Hematopoietic multipotent progenitor cell treated with erythropoietin and hydrocortisone succinate and interleukin-3 and kit ligand, for 6 days (in vitro differentiated cells): ENCODE measurements at regions not wholly inside any gene's neighbourhood (a gene's known extent, or its start where the extent isn't known, plus 50 kb on each side); places are given as distances from the start of the nearest gene placed in this dataset.
"Not testable (repeated sequence)": the region's sequence is repeated elsewhere in the genome, so short reads cannot be mapped to it uniquely, and the experiment has no call there.

Experiments used
- DNase-seq: peaks from one replicate; pipeline ENCODE4 v3.0.0-alpha.2; 2015

GRCh38 chr5:50343715-50344114, 97.4 kb downstream of the EMB start:
- DNase-seq, result no peak

GRCh38 chr5:50340757-50341156, 100.3 kb downstream of the EMB start:
- no peak for DNase-seq

- not testable (repeated sequence) for DNase-seq
These were observed 110.5 kb downstream of the EMB start for GRCh38 chr5:50330633-50331032.

- no peak for DNase-seq
These were observed 112.8 kb downstream of the EMB start for GRCh38 chr5:50328193-50328729.

GRCh38 chr5:50325237-50325832, 115.8 kb downstream of the EMB start:
- peak; percentile 62 for DNase-seq

GRCh38 chr5:50320131-50320749, 120.8 kb downstream of the EMB start:
- DNase-seq, result peak; percentile 6

GRCh38 chr5:50318220-50318619, 122.9 kb downstream of the EMB start:
- DNase-seq, result no peak

GRCh38 chr5:50306488-50306887, 134.6 kb downstream of the EMB start:
- not testable (repeated sequence) for DNase-seq

- no peak for DNase-seq
These were observed 138.1 kb downstream of the EMB start for GRCh38 chr5:50302815-50303490.

GRCh38 chr5:50301756-50302155, 139.3 kb downstream of the EMB start:
- no peak for DNase-seq

- no peak for DNase-seq
These were observed 140.2 kb downstream of the EMB start for GRCh38 chr5:50300878-50301277.

GRCh38 chr5:50299896-50300295, 141.2 kb downstream of the EMB start:
- no peak for DNase-seq

- DNase-seq, result no peak
These were observed 148.2 kb downstream of the EMB start for GRCh38 chr5:50292735-50293394.

GRCh38 chr5:50280461-50280860, 160.6 kb downstream of the EMB start:
- DNase-seq, result not testable (repeated sequence)
